ENCODE measurements at regions not wholly inside any gene's neighbourhood (a gene's known extent, or its start where the extent isn't known, plus 50 kb on each side); places are given as distances from the start of the nearest gene placed in this dataset.

GRCh38 chr6:53744321-53744720 is 50.5 kb upstream of the LRRC1 start:
- no peak for DNase-seq

GRCh38 chr6:53741034-53741823 is 53.6 kb upstream of the LRRC1 start:
- peak; percentile 64 for DNase-seq

GRCh38 chr6:53737746-53738145 is 57.1 kb upstream of the LRRC1 start:
- DNase-seq, result no peak

- no peak for DNase-seq
Measured at GRCh38 chr6:53735896-53736295, 58.9 kb upstream of the LRRC1 start.

GRCh38 chr6:53734473-53735299 is 60.1 kb upstream of the LRRC1 start:
- no peak for DNase-seq

GRCh38 chr6:53731866-53732636 is 62.8 kb upstream of the LRRC1 start:
- no peak for DNase-seq

GRCh38 chr6:53730767-53731166 is 64.0 kb upstream of the LRRC1 start:
- no peak for DNase-seq

- DNase-seq, result peak; percentile 81
Measured at GRCh38 chr6:53728570-53729194, 63.1 kb upstream of the KLHL31 start.

GRCh38 chr6:53727748-53728147 is 62.2 kb upstream of the KLHL31 start:
- DNase-seq, result no peak

GRCh38 chr6:53725791-53726575 is 60.4 kb upstream of the KLHL31 start:
- peak; percentile 91 for DNase-seq

GRCh38 chr6:53724501-53724900 is 58.9 kb upstream of the KLHL31 start:
- DNase-seq, result no peak

GRCh38 chr6:53723331-53723730 is 57.8 kb upstream of the KLHL31 start:
- DNase-seq, result no peak

GRCh38 chr6:53721766-53722165 is 56.2 kb upstream of the KLHL31 start:
- DNase-seq, result no peak

- DNase-seq, result no peak
Measured at GRCh38 chr6:53718597-53719460, 53.3 kb upstream of the KLHL31 start.

- DNase-seq, result no peak
Measured at GRCh38 chr6:53717566-53717965, 52.0 kb upstream of the KLHL31 start.

- no peak for DNase-seq
Measured at GRCh38 chr6:53715434-53715833, 49.9 kb upstream of the KLHL31 start.
